Fibroblast of mammary gland (primary cell): ENCODE measurements at regions not wholly inside any gene's neighbourhood (a gene's known extent, or its start where the extent isn't known, plus 50 kb on each side); places are given as distances from the start of the nearest gene placed in this dataset.

ENCODE experiments used
- DNase-seq: peaks from one replicate; pipeline ENCODE4 v3.0.0-alpha.2; 2010; ENCODE audit warnings: low read depth
- H3K4me3 ChIP-seq: 2 replicates; pipeline ENCODE4 v1.5.1; 2011; ENCODE audit warnings: low read depth, mild to moderate bottlenecking, low read length, moderate library complexity; ENCODE audit not compliant: control insufficient read depth
- TF ChIP-seq, protein P1 (sequence below): conservative IDR thresholded peaks from 2 replicates; pipeline ENCODE4 v1.5.1; 2011; ENCODE audit warnings: low read depth, low read length, inconsistent platforms; ENCODE audit not compliant: control insufficient read depth, insufficient read depth

DNA sequence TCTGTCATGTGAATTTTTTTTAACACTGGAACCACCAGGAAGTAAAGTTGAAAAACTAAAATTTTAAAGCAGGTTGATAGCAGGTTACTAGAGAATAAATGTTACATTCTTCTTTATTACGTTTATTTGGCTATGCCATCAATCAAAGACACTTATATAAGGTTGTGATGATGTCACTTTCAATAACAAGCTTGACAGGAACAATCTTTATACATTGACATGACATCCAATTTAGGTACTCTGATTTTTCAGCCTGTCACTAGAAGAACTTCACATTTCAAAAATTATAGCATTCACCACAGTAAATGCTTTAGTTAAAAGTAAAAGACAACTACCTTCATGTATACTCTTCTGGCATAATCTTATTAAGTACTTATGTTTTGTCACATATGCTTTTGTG is 696.8 kb upstream of the NCAM2 start:
- no peak for DNase-seq
- no peak overlapping the region for H3K4me3 ChIP-seq
- TF ChIP-seq, protein P1, sequence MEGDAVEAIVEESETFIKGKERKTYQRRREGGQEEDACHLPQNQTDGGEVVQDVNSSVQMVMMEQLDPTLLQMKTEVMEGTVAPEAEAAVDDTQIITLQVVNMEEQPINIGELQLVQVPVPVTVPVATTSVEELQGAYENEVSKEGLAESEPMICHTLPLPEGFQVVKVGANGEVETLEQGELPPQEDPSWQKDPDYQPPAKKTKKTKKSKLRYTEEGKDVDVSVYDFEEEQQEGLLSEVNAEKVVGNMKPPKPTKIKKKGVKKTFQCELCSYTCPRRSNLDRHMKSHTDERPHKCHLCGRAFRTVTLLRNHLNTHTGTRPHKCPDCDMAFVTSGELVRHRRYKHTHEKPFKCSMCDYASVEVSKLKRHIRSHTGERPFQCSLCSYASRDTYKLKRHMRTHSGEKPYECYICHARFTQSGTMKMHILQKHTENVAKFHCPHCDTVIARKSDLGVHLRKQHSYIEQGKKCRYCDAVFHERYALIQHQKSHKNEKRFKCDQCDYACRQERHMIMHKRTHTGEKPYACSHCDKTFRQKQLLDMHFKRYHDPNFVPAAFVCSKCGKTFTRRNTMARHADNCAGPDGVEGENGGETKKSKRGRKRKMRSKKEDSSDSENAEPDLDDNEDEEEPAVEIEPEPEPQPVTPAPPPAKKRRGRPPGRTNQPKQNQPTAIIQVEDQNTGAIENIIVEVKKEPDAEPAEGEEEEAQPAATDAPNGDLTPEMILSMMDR = no peak

DNA sequence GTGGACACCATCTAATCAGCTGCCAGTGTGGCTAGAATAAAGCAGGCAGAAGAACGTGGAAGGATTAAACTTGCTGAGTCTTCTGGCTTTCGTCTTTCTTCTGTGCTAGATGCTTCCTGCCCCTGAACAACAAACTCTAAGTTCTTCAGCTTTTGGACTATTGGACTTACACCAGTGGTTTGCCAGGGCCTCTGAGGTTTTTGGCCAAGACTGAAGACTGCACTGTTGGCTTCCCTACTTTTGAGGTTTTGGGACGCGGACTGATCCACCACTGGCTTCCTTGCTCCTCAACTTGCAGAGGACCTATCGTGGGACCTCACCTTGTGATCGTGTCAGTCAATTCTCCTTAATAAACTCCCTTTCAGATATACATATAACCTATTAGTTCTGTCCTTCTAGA is 696.1 kb upstream of the NCAM2 start:
- TF ChIP-seq, protein P1 = no peak
- H3K4me3 ChIP-seq = no peak overlapping the region
- no peak for DNase-seq

DNA sequence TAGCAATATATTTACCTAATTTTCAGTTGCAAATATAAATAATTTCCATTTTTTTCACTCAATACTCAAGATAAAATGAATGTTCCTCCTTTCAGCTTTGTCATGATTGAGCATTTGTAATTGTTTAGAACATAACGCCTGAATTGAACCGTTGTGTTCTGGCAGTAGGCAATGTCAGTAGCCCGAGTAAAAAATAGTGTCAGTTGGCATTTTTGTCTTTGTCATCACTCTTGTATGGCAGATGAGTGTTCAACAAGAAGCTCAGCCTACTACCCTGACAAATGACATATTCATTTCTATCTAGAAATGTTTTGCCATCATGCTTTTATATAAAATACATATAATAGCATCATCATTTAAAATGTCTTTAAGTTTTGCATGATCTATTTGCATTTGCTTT is 691.4 kb upstream of the NCAM2 start:
- DNase-seq = no peak
- no peak overlapping the region for H3K4me3 ChIP-seq
- TF ChIP-seq, protein P1 = no peak

DNA sequence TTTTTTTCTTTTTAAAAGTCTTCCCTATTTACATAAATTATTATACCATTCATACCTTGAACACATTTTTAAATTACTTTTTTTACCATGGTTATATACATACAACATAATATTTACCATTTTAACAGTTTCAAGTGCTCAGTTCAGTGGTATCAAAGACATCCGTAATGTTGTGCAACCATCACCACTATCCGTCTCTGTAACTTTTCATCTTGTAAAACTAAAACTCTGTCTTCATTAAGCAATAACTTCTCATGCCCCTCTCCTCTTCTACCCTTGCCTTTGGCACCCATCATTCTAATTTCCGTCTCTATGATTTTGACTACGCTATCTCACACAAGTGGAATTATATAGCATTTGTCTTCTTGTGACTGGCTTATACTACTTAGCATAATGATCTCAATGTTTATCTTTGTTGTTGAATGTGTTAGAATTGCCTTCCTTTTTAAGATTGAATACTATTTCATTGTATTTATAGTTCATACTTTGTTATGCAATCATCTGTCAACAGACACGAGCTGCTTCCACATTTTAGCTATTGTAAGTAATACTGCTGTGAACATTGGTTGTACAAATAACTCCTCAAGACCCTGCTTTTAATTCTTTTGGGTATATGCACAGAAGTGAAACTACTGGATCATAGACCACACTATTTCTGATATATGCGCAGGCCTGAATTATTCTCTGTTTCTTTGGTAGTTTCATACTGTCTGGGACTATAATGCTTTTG is 689.5 kb upstream of the NCAM2 start:
- H3K4me3 ChIP-seq = no peak overlapping the region
- TF ChIP-seq, protein P1 = no peak
- DNase-seq = no peak

DNA sequence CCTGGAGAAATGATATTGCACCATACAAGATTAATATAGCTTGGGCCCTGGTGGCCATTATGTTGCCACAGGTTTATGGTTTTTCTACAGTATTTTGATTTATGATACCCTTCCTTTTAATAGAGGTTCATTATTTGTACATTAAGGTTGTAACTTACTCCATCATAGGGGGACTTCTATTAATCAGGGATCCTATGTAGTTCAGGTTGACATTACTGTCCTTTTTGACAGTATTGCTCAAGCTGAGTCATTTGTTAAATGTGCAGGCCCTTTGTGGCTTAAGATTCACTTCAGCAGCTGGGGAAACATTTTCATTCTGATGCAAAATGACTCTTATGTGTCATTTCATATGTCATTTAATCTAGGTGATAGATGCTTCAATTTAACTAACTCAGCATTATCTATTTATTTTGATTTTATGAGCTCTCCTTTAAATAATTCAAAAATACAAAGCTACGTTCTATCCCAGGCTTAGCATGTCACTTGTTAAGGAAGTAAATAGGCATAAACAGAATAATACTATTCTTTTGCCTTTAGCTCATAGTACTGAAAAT is 686.9 kb upstream of the NCAM2 start:
- DNase-seq = no peak
- TF ChIP-seq, protein P1 = no peak

DNA sequence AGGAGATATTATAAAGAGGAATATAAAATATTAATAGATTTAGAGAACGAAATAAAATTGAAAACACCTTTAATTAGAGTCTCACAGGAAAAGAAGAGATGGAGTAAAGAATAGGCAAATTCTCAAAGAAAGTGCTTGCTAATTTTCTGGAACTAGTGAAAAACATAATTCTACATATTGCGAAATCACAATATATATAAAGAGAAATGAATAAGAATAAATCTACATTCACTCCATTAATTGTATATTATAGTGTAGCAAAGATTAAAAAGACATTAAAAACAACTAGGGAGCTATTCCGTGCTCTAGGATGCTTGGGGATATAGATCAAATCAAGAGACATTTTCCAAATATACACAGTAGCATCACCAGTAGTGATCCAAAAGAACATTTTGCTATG is 685.2 kb upstream of the NCAM2 start:
- DNase-seq = no peak
- TF ChIP-seq, protein P1 = no peak
- H3K4me3 ChIP-seq = no peak overlapping the region

More for the DNA sequence above, 686.9 kb upstream of the NCAM2 start:
- H3K4me3 ChIP-seq = no peak overlapping the region
